GM12874 (cell line): ENCODE measurements at regions not wholly inside any gene's neighbourhood (a gene's known extent, or its start where the extent isn't known, plus 50 kb on each side); places are given as distances from the start of the nearest gene placed in this dataset.
A peak's percentile ranks its signal among the peaks of the same experiment; 100 is the strongest.

Source experiments
- TF ChIP-seq, protein P1 (sequence below): IDR thresholded peaks from 2 replicates; pipeline ENCODE4 v1.5.1; 2011; ENCODE audit warnings: low read depth, mild to moderate bottlenecking, control low read depth, low read length, moderate library complexity; ENCODE audit not compliant: insufficient read depth

DNA sequence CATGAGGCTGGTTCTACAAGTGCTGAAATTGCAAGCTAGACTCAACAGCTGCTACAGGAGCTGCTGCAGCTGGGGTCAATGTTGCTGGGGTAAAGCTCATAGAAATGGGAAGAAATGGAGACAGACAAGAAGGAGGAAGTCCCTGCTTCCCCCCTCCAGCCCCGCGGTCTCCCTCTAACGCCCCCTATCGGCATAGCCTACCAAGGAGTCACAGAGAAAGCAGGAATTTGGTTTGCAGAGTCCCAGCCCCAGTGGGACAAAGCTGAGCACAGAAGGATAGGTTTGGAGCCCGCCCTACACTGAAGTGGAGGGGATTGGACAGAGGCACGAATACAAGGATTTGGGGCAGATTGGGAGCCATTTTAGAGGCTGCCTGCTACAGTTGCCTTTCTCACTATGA, 176.9 kb upstream of the ANKRD28 start:
- TF ChIP-seq, protein P1, sequence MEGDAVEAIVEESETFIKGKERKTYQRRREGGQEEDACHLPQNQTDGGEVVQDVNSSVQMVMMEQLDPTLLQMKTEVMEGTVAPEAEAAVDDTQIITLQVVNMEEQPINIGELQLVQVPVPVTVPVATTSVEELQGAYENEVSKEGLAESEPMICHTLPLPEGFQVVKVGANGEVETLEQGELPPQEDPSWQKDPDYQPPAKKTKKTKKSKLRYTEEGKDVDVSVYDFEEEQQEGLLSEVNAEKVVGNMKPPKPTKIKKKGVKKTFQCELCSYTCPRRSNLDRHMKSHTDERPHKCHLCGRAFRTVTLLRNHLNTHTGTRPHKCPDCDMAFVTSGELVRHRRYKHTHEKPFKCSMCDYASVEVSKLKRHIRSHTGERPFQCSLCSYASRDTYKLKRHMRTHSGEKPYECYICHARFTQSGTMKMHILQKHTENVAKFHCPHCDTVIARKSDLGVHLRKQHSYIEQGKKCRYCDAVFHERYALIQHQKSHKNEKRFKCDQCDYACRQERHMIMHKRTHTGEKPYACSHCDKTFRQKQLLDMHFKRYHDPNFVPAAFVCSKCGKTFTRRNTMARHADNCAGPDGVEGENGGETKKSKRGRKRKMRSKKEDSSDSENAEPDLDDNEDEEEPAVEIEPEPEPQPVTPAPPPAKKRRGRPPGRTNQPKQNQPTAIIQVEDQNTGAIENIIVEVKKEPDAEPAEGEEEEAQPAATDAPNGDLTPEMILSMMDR, result peak; percentile 35; the same call in 1 of the 2 replicates

DNA sequence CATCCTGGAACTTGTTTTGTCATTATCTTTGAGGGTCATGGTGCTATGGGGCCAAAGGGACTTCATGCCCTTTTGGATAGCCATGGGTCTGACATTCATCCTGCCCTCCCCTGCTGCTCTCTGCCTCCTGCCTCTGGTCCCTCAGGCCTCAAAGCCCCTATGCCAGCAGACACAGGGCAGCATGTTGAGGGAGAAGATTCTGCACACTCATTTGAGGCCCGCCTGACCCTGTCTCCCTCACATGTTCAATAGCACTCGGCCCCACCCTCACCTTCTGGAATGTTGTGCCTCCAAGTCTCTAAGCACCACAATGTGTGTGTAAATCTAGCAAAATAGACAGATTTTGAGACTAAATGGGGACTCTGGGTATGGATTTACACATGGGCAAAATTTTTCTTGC, 178.7 kb upstream of the ANKRD28 start:
- TF ChIP-seq, protein P1, result no peak

DNA sequence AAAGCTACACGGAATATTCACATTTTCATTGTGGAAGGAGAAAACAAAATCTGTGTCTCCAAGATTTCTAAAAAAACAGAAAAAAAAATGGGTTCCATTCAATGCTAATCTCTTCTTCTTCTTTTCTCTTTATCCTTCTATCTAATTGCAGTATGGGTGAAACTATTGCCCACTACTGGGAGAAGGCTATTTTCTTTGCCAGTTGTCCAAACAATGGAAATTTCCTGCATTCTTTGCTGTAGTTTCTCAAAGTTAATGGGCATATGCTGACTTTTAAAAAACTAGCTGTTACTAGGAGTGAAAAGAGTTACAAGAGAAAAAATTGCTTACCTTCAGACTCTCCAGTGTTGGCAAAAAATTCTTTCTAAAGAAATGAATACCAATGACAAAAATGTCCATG, 179.3 kb upstream of the ANKRD28 start:
- TF ChIP-seq, protein P1, result no peak

DNA sequence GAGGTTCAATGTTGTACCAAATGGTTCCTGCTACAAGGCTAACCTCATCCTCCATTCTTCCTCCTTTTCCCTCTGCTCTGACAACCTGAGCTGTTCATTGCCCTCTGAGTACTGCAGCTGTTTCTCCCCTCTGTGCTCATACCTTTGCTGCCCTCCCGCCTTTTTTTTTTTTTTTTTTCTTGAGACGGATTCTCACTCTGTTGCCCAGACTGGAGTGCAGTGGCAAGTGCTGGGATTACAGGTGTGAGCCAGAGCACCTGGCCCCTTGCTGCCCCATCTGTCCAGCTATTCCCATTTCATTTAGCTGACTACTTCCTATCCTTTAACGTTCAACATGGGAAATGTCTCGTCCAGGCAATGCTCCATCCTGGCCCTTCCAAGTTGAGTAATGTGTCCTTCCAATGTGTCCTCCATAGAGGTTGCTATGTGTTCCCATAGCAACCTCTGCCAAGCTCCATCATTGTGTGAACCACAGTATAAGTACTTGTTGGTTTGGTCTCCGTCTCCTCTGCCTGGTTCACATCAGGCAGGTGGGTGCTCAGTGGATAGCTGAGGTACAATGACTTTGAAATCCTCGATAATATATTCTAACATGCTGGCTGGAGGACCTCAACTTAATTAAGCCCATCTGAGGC, 179.9 kb upstream of the ANKRD28 start:
- TF ChIP-seq, protein P1, result no peak

DNA sequence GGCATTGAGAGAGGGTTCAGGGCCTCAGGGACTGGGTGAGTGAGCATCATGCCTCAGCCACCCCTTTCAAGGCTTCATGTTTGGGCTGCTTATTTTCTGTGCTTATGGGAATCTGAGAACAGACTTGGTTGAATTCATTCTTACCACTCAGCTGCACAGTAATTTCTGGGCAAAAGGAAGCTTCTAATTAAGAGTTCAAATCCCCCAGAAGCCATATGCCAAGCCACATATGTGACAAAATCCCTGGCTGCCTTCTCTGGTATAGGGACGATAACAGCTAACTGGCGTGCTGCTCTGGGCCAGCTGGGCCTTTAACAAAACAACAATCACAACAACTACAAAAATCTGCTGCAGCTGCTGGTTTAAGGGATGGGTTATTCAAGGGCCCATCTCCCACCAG, 181.0 kb upstream of the ANKRD28 start:
- TF ChIP-seq, protein P1, result no peak

DNA sequence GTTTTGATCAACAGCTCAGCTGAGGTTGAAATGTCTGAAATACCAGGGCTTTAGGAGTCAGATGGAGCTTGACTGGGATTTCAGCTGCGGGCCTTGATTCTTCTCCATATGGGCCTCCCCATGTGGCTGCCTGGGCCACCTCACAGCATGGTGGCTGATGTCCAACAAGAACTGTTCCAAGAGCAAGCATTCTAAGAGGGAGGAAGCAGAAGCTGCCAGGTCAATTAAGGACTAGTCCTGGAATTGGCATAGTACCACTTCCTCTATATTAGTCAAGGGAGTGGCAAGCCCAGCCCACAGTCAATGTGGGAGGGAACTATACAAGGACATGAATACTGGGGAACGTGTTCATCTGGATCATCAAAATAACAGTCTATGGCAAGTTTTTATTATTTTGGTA, 181.7 kb upstream of the ANKRD28 start:
- TF ChIP-seq, protein P1, result no peak

DNA sequence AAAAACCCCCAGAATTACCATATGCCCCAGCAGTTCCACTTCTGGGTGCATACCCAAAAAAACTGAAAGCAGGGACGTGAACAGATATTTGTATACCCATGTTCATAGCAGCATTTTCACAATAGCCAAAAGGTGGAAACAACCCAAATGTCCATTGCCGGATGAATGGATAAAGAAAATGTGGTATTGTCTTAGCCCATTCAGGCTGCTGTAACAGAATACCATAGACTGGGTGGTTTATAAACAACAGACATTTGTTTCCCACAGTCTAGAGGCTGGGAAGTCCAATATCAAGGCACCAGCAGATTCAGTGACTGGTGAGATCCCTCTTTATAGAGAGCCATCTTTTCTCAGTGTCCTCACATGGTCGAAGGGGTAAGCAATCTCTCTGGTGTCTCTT, 182.1 kb upstream of the ANKRD28 start:
- TF ChIP-seq, protein P1, result no peak

DNA sequence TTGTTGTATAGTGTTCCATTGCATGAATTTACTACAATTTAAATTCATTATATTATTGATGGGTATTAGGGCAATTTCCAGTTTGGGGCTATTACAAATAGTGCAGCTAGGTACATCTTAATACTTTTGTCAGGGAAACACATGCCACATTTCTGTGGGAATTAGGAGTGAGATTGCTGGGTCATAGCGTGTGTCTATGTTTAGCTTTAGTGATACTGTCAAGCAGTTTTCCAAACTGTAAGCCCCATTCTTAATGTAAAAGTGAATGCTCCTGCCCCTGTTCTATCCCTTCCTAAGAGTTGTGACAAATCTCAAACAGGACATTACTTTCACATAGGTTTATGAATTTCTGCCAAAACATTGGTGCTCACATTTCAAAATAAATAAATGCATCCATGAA, 184.5 kb upstream of the ANKRD28 start:
- TF ChIP-seq, protein P1, result no peak
